GM06990 (cell line): ENCODE measurements at regions not wholly inside any gene's neighbourhood (a gene's known extent, or its start where the extent isn't known, plus 50 kb on each side); places are given as distances from the start of the nearest gene placed in this dataset.
"Not testable (repeated sequence)": the region's sequence is repeated elsewhere in the genome, so short reads cannot be mapped to it uniquely, and the experiment has no call there.

Experiments used
- DNase-seq: peaks from one replicate; pipeline ENCODE4 v3.0.0-alpha.2; 2011; ENCODE audit not compliant: insufficient read length; ENCODE audit errors: extremely low read depth
- H3K27me3 ChIP-seq: replicated peaks from 2 replicates; pipeline ENCODE4 v1.6.0; 2011; ENCODE audit warnings: low read length; ENCODE audit not compliant: control insufficient read depth, insufficient read depth
- H3K36me3 ChIP-seq: 2 replicates; pipeline ENCODE4 v1.5.1; 2011; ENCODE audit warnings: low read length; ENCODE audit not compliant: control insufficient read depth, insufficient read depth
- H3K4me3 ChIP-seq: replicated peaks from 2 replicates; pipeline ENCODE4 v1.5.1; 2011; ENCODE audit warnings: low read depth, mild to moderate bottlenecking, control low read depth, low read length
- CTCF ChIP-seq: IDR thresholded peaks from 2 replicates; pipeline ENCODE4 v1.5.1; 2011; ENCODE audit warnings: low read length, control low read depth, mild to moderate bottlenecking, inconsistent platforms; ENCODE audit not compliant: insufficient read depth, poor library complexity, severe bottlenecking

- no peak for TF ChIP-seq CTCF
- no peak for DNase-seq
- Histone ChIP-seq H3K36me3 (no peaks in the 10 kb centered on the region), H3K4me3 (no peak overlapping the region), H3K27me3 (no peaks in the 10 kb centered on the region)
These were observed 69.9 kb upstream of the USP25 start for GRCh38 chr21:15659753-15660422.

GRCh38 chr21:15660423-15660804 is 69.4 kb upstream of the USP25 start:
- H3K36me3 ChIP-seq: no peaks in the 10 kb centered on the region
- no peak for DNase-seq
- no peak for TF ChIP-seq CTCF
- no peak overlapping the region for H3K4me3 ChIP-seq
- no peaks in the 10 kb centered on the region for H3K27me3 ChIP-seq

GRCh38 chr21:15667010-15667409 is 62.8 kb upstream of the USP25 start:
- DNase-seq: no peak
- Histone ChIP-seq H3K36me3 (no peaks in the 10 kb centered on the region), H3K27me3 (no peaks in the 10 kb centered on the region), H3K4me3 (no peak overlapping the region)
- no peak for TF ChIP-seq CTCF

- DNase-seq: no peak
- TF ChIP-seq CTCF: no peak
- Histone ChIP-seq H3K4me3 (no peak overlapping the region), H3K27me3 (no peaks in the 10 kb centered on the region), H3K36me3 (no peaks in the 10 kb centered on the region)
These were observed 62.0 kb upstream of the USP25 start for GRCh38 chr21:15667819-15668218.

GRCh38 chr21:15669247-15669646 is 60.5 kb upstream of the USP25 start:
- no peaks in the 10 kb centered on the region for H3K27me3 ChIP-seq
- H3K4me3 ChIP-seq: no peak overlapping the region
- TF ChIP-seq CTCF: no peak
- no peak for DNase-seq
- no peaks in the 10 kb centered on the region for H3K36me3 ChIP-seq

- TF ChIP-seq CTCF: no peak
- H3K36me3 ChIP-seq: no peaks in the 10 kb centered on the region
- H3K27me3 ChIP-seq: no peaks in the 10 kb centered on the region
- DNase-seq: no peak
- no peak overlapping the region for H3K4me3 ChIP-seq
These were observed 58.6 kb upstream of the USP25 start for GRCh38 chr21:15671188-15671587.

- not testable (repeated sequence) for H3K27me3 ChIP-seq, DNase-seq, H3K4me3 ChIP-seq, H3K36me3 ChIP-seq
These were observed 57.2 kb upstream of the USP25 start for GRCh38 chr21:15672578-15672977.
